Neural crest cell (in vitro differentiated cells): ENCODE measurements at regions not wholly inside any gene's neighbourhood (a gene's known extent, or its start where the extent isn't known, plus 50 kb on each side); places are given as distances from the start of the nearest gene placed in this dataset.

Experiments used
- DNase-seq: peaks from one replicate; pipeline ENCODE4 v3.0.0; 2021; ENCODE audit warnings: low read depth, mixed read lengths, low spot score
- H3K27ac Mint-ChIP-seq: one replicate; pipeline ENCODE4 v1.8.0; 2021; ENCODE audit warnings: mild to moderate bottlenecking, mixed read lengths; ENCODE audit not compliant: unreplicated experiment
- H3K27me3 Mint-ChIP-seq: 2 replicates; pipeline ENCODE4 v1.8.0; 2021; ENCODE audit warnings: low read depth, mild to moderate bottlenecking, mixed read lengths
- H3K36me3 Mint-ChIP-seq: 2 replicates; pipeline ENCODE4 v1.8.0; 2021; ENCODE audit warnings: low read depth, mild to moderate bottlenecking, mixed read lengths
- H3K4me1 Mint-ChIP-seq: 2 replicates; pipeline ENCODE4 v1.8.0; 2021; ENCODE audit warnings: mixed read lengths
- H3K4me3 Mint-ChIP-seq: one replicate; pipeline ENCODE4 v1.8.0; 2021; ENCODE audit warnings: mild to moderate bottlenecking, mixed read lengths
- H3K9me3 Mint-ChIP-seq: 2 replicates; pipeline ENCODE4 v1.8.0; 2021; ENCODE audit warnings: mixed read lengths
- CTCF ChIP-seq: fragments of 200-600 bp; sonication (generic); conservative IDR thresholded peaks from 2 replicates; pipeline ENCODE4 v1.5.0; 2021; ENCODE audit warnings: antibody characterized with exemption, mild to moderate bottlenecking

- Mint-ChIP-seq H3K4me3 (peak overlapping the region; percentile 89), H3K4me1 (peaks cover 68% of the 10 kb centered on the region), H3K9me3 (no peaks in the 10 kb centered on the region), H3K27ac (no peak overlapping the region), H3K36me3 (peaks cover 5% of the 10 kb centered on the region), H3K27me3 (peaks cover 86% of the 10 kb centered on the region)
- no peak for DNase-seq
- TF ChIP-seq CTCF, result no peak
These were observed 113.9 kb downstream of the KCNRG start for GRCh38 chr13:50129081-50129705.

GRCh38 chr13:50129706-50130122 is 114.5 kb downstream of the KCNRG start:
- TF ChIP-seq CTCF, result no peak
- H3K4me1 Mint-ChIP-seq, result peaks cover 68% of the 10 kb centered on the region
- H3K9me3 Mint-ChIP-seq, result no peaks in the 10 kb centered on the region
- H3K27ac Mint-ChIP-seq, result no peak overlapping the region
- peaks cover 6% of the 10 kb centered on the region for H3K36me3 Mint-ChIP-seq
- DNase-seq, result no peak
- peaks cover 91% of the 10 kb centered on the region for H3K27me3 Mint-ChIP-seq
- peak overlapping the region; percentile 89 for H3K4me3 Mint-ChIP-seq

DNA sequence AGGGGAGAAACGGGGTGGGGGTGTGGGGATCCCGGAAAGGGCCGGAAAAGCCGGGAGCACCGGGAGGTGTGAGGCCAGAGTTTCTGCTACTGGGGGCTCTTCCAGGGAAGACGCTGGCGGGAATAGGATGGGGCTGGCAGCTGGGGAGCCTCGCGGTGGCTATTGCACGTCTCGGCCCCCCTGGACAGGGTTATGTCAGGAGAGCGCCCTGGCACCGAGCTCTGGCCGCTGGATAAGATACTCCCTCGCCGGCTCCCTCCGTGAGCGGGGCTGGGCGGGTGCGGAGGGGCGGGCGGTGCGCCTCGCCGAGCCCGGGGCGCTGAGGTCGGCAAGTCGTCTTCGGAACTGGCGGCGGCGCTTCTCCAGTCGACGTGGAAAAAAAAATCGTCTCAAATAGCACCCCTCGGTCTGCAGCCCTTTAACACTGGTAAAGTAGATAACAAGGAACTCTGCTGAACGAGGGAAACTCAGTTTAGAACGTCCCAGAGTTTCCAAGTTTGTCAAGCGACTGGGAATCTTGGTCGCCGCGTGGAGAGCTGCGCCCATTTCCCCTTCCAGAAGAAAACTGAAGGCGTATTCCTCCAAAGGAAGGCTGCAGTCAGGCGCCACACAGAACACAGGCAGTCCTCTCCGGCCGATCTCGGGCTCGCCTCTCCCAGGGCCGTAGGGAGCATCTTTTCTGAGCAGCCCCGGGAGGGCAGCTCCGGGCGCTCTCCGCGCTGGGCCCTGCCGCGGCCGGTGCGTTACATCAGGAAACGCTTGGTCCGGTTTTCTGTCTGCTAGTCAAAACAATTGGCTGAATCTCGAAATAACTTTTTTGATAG is 115.1 kb downstream of the KCNRG start:
- no peak overlapping the region for H3K27ac Mint-ChIP-seq
- peaks cover 6% of the 10 kb centered on the region for H3K36me3 Mint-ChIP-seq
- peaks cover 68% of the 10 kb centered on the region for H3K4me1 Mint-ChIP-seq
- peaks cover 95% of the 10 kb centered on the region for H3K27me3 Mint-ChIP-seq
- peak; percentile 30 for DNase-seq
- H3K9me3 Mint-ChIP-seq, result no peaks in the 10 kb centered on the region
- H3K4me3 Mint-ChIP-seq, result peak overlapping the region; percentile 89
- TF ChIP-seq CTCF, result no peak

- Mint-ChIP-seq H3K4me3 (peak overlapping the region; percentile 89), H3K9me3 (no peaks in the 10 kb centered on the region), H3K27ac (no peak overlapping the region), H3K27me3 (peaks cover 94% of the 10 kb centered on the region), H3K4me1 (peaks cover 57% of the 10 kb centered on the region), H3K36me3 (peaks cover 6% of the 10 kb centered on the region)
- no peak for TF ChIP-seq CTCF
- no peak for DNase-seq
These were observed 117.0 kb downstream of the KCNRG start for GRCh38 chr13:50131920-50132903.

GRCh38 chr13:50132904-50133357 is 117.7 kb downstream of the KCNRG start:
- no peak for DNase-seq
- Mint-ChIP-seq H3K9me3 (no peaks in the 10 kb centered on the region), H3K36me3 (peaks cover 6% of the 10 kb centered on the region), H3K4me1 (peaks cover 50% of the 10 kb centered on the region), H3K27ac (no peak overlapping the region), H3K27me3 (peaks cover 91% of the 10 kb centered on the region), H3K4me3 (peak overlapping the region; percentile 89)
- no peak for TF ChIP-seq CTCF
